Kidney capillary endothelial cell (primary cell): ENCODE measurements at regions not wholly inside any gene's neighbourhood (a gene's known extent, or its start where the extent isn't known, plus 50 kb on each side); places are given as distances from the start of the nearest gene placed in this dataset.

Experiments
- DNase-seq: peaks from one replicate; pipeline ENCODE4 v3.0.0-alpha.2; 2018; ENCODE audit warnings: low spot score

DNA sequence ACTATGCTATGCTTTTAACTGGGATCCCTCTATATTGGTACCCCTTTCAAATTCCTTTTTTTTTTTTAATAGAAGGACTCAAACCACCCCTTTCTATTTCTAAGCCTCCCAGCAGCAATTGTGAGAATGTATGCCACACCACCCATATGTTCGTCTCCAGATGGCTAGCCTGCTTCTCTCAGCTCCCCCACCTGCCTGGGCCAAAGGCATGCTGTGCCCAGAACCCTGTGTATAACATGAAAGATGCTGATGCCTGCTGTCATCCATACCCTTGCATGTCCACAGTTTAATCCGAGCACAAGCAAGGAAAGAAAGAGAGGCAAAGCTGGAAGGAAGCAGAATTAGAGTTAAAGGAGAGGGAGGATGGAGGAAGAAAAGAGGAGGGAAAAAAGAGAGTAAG is 159.5 kb upstream of the CNTN6 start:
- DNase-seq = no peak

DNA sequence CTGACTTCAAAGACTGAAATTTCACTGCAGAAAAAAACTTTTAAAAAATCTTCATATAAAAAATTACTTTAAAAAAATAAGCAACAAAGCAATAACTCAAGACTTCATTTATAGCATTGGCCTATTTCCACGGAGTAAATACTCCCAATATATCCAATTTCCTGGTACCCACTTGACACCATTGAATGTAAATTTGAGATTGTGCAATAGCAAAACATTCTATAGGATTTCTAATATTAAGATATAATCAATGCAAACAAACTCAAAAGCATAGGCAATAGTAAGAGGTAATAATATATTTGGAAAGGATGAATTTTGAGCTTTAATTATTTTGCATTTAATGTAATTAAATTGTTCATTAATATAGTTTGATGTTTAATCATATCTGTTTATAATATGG is 148.0 kb upstream of the CNTN6 start:
- no peak for DNase-seq

DNA sequence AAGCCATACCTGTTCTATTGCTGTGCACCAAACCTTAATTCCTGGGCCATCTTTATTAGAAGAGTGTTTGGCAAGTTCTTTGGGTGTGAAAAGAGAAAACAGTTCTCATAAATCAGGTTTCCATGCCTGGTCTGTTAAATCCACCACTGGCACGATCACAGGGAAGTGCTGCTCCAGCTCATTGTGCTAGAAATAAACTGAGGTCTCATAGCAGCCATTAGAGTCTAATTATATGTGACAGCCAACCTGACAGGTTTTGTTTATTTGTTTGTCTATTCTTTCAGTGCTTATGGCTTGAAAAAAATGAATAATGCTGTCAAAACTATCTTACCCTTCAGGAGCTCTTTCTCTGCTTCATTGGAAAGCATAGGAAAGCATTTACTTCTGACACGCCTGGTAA is 147.1 kb upstream of the CNTN6 start:
- no peak for DNase-seq

- DNase-seq = no peak
Measured at GRCh38 chr3:952906-953305, 139.9 kb upstream of the CNTN6 start.

GRCh38 chr3:963255-963654 is 129.6 kb upstream of the CNTN6 start:
- DNase-seq = no peak

GRCh38 chr3:963755-964154 is 129.1 kb upstream of the CNTN6 start:
- no peak for DNase-seq

DNA sequence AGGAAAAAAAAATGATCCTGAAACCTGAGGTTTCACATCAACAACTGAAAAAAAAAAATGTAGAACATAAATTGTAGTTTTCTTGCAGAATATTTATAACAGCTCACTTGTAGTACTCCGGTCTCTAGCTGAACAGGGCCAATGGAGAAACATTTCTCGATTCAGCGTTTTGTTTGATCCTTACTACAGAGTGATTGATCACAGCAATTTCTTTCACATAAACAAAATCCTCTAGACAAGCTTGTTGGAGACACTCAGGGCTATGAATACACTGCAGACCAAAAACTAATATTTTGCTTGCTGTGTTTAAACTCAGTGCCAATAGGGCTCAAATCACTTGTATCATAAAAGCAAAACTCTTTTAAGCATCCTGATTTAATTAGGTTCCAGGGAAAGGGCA is 127.0 kb upstream of the CNTN6 start:
- no peak for DNase-seq

DNA sequence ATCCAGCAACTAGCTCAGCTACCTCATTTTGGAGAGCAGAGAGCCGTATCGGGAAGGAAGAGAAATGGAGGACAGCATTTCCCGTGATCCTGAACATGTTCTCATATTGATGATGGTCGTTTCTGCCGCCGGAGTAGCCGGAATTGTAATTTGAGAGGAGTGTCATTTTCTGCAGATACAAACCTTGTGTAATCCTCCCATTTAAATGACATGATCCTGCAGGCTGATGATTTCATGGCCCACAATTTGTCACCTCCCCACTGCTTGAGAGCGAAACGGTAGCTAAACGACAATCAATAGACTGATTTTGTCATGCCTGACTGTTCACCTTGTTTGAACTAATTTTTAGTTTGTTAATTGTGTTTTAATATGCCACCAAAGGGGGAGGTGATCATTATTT is 126.5 kb upstream of the CNTN6 start:
- no peak for DNase-seq

- DNase-seq = no peak
Measured at GRCh38 chr3:973340-973739, 119.5 kb upstream of the CNTN6 start.

- DNase-seq = no peak
Measured at GRCh38 chr3:976006-976405, 116.8 kb upstream of the CNTN6 start.

- DNase-seq = no peak
Measured at GRCh38 chr3:981156-981555, 111.7 kb upstream of the CNTN6 start.

DNA sequence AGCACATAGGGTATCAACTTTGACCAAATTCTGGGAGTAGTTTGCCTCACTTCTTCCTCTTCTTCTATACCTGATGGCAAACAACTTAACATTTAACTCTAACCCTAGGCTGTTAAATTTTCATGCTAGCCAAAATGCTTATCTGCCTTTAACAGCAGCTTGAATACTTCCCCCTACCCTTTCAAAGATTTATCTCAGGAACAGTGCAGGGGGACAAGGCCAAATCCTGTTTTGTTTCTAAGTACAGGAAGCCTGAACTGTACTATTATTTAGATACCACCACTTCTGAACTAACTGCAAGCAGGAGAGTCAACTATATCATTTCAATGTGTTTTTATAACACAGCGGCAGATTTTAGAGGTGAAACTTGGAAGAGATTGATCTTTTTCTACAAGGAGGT is 104.0 kb upstream of the CNTN6 start:
- DNase-seq = no peak

DNA sequence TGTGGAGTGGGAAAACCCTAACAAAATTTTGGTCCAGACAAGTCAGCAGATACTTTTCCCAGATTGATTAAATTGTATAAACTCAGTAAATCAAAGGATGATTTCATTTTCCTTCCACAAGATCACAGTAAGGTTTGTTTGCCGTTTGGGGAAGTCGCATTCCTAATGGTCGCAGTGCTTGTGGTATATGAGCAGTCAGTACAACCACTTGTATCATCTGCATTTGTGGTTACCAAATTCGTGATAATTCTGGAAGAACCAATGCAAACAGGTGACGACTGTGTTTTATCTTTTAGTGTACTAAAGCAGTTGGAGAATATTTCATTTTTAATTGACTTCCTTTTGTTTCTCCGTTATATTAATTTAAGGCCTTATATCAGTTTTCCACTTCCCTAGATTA is 100.0 kb upstream of the CNTN6 start:
- DNase-seq = no peak

DNA sequence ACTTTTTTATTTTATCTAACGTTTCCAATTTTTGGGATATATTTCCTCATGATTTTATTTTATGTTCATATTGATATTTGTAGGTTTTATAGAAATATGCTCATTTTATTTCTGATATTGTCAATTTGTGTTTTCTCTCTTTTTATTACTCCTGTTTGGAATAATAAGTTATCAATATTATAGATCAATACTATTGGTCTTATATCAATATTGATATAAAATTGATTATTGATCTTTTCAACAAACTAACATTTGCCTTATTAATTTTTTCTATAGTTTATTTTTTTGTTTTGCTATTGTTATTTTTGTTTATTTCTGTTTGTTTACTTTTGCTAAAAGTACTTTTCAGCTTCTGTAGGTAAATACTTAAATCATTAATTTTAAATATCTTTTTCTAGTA is 90.8 kb upstream of the CNTN6 start:
- no peak for DNase-seq

DNA sequence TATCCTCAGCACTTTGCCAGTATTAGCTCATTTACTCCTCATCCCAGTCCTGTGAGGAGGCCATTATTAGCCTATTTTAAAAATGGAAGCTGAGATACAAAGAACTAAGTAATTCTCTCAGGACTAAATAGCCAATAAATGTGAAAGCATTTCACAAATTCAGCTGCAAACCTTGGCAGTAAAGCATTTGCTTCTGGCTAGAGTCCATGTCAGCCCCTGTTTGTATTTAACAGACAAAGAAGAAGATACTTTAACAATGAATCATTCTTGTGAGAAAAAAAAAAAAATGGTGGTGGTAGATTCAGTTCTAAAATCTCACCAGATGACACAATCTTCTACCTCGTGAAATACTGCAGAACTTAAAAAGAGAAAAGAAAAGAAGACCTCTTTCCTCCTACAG is 85.0 kb upstream of the CNTN6 start:
- DNase-seq = no peak

- no peak for DNase-seq
Measured at GRCh38 chr3:1010228-1010627, 82.6 kb upstream of the CNTN6 start.

DNA sequence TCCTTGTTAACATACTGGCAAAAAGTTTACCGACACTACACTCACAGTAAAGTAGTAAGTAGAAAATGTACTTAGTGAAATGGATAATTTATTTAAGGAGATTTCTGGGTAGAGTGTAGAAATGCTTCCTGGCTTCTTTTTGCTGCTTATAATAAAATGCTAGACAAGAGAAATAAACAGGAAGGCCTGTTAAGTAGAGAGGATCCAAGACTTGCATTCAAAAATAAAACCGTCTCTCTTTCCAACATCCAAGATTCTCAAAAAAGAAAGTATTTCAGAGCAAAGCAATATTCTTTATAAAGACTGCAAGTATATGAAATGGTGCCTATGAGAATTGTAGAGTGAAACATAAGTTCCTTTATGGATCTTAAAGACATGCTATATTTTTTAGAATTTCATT is 77.0 kb upstream of the CNTN6 start:
- no peak for DNase-seq

DNA sequence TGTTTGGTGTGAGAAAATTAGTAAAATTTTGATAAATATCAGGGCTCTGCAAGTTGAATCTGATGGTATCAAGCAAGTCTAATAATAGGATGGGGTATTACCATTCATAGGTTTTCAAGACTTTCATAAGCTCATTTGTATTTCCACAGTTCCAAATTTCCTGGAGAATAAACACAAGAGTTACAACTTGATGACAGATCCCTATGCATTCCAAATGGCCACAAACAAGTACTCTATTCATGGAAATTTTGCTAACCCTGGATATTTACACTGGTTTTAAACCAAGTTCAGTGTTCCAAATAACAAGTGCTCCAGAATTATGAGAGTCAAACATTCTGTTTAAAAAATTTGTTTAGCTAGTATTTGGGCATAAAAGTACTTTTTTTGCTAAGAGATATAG is 75.0 kb upstream of the CNTN6 start:
- no peak for DNase-seq

DNA sequence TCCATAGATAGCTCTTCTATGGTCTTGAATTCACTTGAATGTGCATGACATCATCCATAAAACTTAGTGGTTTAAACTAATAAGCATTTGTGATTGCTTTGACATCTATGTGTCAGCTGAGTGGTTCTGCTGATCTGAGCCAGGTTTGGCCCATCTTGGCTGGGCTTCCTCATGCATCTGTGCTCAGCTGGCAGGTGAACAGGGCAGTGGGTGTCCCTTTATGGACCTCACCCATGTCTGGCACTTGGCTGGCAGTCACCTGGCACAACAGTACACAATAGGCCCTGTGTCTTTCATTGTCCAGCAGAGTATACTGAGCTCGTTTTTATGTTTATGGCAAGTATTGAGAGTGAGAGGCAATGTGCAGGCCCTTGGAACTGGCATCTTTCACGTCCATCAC is 73.7 kb upstream of the CNTN6 start:
- no peak for DNase-seq

- no peak for DNase-seq
Measured at GRCh38 chr3:1026395-1026794, 66.4 kb upstream of the CNTN6 start.

GRCh38 chr3:1036207-1036826 is 56.5 kb upstream of the CNTN6 start:
- DNase-seq = no peak

DNA sequence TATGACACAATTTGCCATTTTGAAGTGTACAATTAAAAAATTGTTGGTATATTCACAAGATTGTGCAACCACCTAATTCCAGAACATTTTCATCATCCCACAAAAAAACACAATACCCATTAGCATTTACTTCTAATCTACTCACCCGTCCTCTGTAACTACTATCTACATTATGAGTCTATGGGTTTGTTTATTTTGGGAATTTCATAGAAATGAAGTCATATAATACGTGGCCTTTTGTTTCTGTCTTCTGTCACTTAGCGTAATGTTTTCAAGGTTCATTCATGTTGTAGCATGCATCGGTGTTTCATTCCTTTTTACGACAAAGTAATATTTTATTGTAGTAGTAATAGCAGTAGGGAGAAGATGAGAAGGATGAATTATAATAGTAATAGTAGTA is 55.2 kb upstream of the CNTN6 start:
- DNase-seq = no peak
